GM21576 (cell line): ENCODE measurements at regions not wholly inside any gene's neighbourhood (a gene's known extent, or its start where the extent isn't known, plus 50 kb on each side); places are given as distances from the start of the nearest gene placed in this dataset.
"Not testable (repeated sequence)": the region's sequence is repeated elsewhere in the genome, so short reads cannot be mapped to it uniquely, and the experiment has no call there.

ENCODE experiments used
- ATAC-seq: cut with Tn5 transposase; IDR thresholded peaks from one replicate; pipeline ENCODE4 v1.9.1; 2021; ENCODE audit warnings: mild to moderate bottlenecking, moderate library complexity; ENCODE audit not compliant: unreplicated experiment

DNA sequence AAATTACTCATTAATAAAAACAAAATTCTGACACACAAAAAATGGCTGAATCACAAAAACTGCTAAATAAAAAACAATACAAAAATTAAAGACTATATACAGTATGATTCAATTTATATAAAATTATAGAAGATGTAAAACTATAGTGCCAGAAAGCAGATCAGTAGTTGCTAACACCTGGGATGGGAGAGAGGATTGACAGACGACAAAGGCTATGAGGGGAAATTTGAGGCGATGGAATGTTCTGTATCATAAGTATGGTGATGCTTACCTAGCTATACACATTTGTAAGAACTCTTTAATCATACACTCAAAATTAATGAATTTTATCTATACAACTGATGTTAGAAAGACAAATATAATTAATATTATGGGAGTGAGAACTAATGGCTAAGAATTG is 247.9 kb upstream of the GJE1 start:
- no peak for ATAC-seq

GRCh38 chr6:141878686-141879085 is 254.0 kb upstream of the GJE1 start:
- no peak for ATAC-seq

DNA sequence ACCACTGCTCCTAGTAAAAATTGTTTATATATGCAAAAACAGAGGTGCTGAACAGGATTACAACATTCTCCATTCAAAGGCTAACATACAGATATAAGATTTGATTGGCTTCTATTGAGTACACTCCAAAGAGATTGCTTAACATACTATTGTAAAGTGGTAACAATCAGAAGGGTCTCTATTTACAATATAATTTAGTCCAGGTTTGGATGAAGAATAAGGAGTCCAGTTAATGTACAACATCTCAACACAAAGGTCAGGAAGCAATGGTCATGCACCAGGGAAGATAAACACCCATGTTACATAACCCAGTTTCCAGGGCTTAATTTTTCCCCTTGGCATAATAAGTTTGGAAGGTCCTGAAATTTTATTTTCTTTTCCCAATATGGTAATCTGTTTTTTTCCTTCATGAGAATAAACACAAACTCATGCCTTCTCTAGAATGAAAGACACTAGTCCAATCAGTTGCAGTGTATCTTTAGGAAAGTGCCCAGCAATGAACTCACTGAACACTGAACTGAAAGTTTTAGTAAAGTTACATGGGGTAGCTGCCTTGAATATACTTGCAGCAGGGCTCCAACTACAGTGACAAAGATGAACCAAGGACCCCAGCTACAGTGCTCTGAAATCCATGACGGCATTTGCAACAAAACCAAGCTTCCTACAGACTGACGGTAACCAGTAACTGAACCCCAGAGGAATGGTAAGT is 255.3 kb upstream of the GJE1 start:
- ATAC-seq: no peak

DNA sequence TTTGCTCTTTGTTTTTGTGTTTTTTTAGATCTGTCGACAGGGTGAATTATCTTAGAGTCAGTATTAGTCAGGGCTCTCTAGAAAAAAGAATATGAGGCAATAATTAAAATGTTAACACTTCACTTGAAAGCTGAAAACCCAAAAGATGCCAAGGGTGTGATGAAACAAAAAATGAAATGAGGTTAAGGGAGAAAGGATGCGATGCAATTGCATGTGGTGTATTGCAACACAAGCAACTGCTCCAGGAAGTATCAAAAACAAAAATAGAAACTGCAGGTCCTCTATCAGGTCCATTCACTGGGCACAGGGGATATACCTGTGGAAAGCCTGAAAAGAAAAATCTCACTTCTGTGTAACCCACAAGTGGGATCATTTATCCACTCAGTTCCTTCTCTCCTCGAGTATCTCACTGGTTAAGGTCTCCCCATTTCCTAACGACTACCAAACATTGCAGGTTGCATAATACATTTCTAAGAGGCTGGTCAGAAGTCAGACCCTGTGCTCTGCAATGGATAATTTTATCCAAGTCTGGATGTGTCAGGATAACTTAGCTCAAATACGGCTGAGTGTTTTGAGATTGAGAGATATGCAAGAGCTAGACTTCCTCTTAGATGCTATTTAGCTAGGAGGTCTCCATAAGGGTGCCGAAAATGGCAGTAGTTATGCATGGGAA is 257.7 kb upstream of the GJE1 start:
- ATAC-seq: no peak

DNA sequence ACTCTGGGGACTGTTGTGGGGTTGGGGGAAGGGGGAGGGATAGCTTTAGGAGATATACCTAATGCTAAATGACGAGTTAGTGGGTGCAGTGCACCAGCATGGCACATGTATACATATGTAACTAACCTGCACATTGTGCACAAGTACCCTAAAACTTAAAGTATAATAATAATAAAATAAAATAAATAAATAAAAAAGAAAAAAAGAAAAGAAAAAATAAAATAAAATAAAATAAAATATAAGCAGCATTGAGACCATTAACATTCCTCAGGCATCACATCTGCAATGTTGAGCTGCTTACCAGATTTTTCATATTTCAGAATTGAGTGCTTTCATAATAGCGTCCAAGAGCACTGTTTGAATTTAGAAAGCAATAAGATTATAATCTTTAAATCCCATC is 263.2 kb upstream of the GJE1 start:
- ATAC-seq: not testable (repeated sequence)

DNA sequence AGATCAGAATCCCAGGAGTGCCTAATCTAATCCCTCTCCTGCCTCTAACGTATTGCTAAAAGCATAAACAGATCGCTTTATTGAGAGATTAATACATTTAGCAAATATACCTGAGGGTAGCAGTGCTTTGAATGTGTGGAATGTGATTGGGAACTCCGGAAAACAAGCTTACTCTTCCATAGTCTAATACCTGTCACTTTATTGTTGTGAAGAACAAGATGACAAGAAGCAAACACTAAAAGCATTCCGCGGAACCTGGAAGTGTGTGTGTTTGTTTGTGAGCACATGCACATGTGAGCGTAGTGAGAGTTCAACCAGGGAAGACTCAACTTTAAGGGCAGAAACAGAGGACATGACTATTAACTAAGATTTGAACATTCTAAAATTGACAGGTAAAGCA is 265.0 kb upstream of the GJE1 start:
- no peak for ATAC-seq

- ATAC-seq: no peak
Measured at GRCh38 chr6:141866731-141867497, 265.8 kb upstream of the GJE1 start.

GRCh38 chr6:141851063-141851462 is 281.7 kb upstream of the GJE1 start:
- ATAC-seq: no peak

DNA sequence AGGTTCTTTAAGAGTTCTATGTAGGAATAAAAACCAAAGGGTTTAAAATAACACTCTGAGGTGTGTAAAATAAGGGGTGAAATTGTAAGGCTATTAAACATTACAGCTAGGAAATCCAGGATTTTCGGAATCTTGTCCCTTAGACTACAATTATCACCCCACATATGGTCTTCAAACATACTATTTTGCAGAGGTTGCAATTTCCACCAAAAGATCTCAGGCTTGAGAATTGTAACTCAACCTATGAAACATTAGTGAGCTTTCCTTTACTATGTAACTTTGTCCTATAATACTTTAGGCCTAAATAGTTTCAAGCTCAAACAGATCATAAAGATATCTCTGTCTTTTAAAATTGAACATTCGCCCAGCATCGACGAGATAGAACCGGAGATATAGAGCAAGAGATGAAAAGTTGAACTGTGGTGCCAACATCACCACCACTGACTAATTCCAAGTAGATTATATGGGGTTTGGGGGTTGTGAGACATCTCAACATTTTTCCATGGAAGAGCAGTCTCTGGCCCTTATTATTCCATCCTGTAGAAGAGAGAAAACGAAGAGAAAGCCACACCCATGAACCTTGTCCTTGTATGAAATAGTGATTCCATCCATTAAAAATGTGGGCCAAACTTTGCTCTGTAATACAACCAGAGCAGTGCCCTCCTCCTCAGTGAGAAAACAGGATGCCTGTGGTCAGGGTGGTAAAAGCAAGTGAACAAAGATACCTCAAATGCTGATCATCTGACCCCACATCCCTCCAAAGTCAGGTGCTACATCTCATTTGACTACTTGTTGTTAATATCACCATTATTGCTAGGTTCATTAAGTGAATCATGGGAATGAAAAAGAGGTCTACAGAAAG is 284.5 kb upstream of the GJE1 start:
- no peak for ATAC-seq

GRCh38 chr6:141846639-141847038 is 286.1 kb upstream of the GJE1 start:
- no peak for ATAC-seq

- ATAC-seq: no peak
Measured at GRCh38 chr6:141843178-141843834, 289.4 kb upstream of the GJE1 start.

DNA sequence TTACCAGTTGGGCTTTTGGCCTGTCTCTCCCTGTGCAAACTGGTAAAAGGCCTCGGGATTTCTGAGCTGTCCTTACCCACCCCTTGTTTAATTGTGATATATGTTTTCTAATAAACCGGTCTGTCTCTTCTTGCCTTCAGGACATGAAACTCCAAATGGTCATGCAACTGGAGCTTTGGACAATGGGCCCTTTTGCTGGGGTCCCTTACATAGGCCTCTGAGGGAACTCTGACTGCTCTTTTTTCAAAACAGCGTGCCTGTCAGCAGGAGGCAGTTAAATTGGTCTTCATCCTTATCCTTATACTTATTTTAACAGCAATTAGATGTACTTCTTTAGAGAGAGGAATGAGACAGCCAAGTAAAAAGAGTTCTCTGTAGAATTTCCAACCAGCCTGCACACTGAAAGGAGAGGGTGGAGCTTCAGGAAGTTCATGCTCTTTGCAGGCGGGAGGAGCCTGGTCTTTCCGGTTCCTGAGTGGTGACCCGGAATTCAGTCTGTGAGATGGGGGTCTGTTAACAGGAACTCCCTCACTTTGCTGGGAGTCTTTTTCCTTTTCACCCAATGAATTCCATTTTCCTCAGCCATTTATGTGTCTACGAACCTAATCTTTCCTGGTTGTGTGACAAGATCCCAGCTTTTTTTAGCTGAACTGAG is 299.6 kb upstream of the GJE1 start:
- no peak for ATAC-seq

- no peak for ATAC-seq
Measured at GRCh38 chr6:141830530-141830929, 302.2 kb upstream of the GJE1 start.

DNA sequence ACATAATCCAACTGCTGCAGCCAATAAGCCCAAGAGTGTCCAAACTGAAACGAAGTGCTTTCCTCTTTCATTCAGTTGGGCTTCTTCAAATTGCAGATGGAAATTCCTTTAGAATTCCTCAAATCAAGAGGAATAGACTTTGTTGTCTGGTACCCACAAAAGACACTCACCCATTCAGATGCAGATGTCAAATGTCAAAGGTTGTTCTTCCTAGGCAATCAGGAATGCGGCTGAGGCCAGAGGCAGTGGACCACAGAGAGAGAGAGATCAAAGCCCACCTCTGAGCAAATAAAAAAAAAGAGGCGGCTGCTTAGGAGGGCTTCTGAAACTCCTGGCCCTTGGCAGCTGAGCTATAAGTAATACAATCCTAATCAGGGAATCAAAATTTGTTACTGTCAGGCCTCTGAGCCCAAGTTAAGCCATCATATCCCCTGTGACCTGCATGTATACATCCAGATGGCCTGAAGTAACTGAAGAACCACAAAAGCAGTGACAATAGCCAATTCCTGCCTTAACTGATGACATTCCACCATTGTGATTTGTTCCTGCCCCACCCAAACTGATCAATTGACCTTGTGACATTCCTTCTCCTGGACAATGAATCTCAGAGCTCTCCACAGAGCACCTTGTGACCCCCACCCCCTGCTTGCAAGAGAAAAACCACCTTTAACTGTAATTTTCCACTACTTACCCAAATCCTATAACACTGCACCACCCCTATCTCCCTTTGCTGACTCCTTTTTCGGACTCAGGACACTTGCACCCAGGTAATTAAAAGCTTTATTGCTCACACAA is 303.0 kb upstream of the GJE1 start:
- no peak for ATAC-seq

DNA sequence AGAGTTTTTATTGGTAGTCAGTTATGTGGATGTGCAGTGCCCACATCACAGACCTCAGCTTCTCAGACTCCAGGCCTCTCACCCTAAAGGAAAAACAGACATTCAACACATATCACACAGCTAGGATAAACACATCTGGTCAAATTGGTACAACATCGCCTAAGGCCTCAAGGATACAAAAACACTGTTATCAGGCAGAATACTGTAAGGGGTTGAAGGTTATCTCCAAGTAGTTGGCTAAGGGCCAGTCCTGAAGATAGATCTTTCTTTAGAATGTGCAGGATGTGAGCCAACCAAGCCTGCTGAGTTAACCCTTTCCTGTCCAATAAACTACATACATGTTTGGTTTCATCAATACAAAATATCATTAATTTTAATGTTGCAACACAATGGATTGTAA is 308.4 kb upstream of the GJE1 start:
- ATAC-seq: no peak

- not testable (repeated sequence) for ATAC-seq
Measured at GRCh38 chr6:141815039-141815438, 317.7 kb upstream of the GJE1 start.

DNA sequence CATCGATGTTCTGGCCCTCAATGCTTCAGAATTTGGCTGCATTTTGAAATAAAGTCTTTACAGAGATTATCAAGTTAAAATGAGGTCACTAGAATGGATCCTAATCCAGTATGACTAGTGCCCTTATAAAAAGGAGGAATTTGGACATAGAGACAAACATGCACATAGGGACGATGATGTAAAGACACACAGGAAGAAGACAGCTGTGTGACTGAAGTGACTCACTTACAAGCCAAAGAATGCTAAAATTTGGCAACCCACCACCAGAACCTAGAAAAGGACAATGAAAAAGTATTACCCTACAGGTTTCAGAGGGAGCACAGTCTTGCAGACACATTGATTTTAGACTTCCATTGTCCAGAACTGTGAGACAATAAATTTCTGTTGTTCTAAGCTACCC is 322.8 kb upstream of the GJE1 start:
- ATAC-seq: no peak

DNA sequence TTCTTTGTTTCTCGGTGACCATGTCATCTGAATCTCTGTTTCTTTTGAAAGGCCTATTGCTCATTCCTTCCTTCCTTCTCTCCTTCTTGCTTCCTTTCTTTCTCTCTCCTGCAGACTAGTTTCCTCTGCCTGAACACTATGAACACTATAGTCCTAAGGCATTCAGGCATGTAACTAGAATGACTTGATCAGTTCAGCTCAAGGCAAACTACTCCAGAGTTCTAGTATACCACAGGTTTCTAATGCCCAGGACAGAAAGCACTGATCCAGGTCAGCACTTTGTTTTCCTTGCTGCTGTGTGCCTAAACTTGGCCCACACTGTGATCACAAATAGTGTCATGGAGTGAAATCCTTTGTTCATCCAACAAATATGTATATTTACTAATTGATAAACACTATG is 324.1 kb upstream of the GJE1 start:
- ATAC-seq: no peak

DNA sequence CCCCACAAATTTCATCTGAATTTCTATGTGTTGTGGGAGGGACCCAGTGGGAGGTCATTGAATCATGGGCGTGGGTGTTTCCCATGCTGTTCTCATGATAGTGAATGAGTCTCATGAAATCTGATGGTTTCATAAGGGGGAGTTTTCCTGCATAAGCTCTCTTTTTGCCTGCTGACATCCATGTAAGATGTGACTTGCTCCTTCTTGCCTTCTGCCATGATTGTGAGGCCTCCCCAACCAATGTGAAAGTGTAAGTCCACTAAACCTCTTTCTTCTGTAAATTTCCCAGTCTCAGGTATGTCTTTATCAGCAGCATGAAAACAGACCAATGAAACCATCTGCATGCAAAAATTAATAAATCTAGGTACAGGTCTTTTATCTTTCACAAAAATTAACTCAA is 331.8 kb upstream of the GJE1 start:
- ATAC-seq: not testable (repeated sequence)
